ENCODE measurements at regions not wholly inside any gene's neighbourhood (a gene's known extent, or its start where the extent isn't known, plus 50 kb on each side); places are given as distances from the start of the nearest gene placed in this dataset.

- no peak for TF ChIP-seq CTCF (IDR thresholded peaks at IDR 0.05)
- no peak for TF ChIP-seq POLR2A (IDR thresholded peaks at IDR 0.05)
Observed at GRCh38 chr2:128726236-128726635, 407.6 kb upstream of the HS6ST1 start.
